ENCODE measurements at regions not wholly inside any gene's neighbourhood (a gene's known extent, or its start where the extent isn't known, plus 50 kb on each side); places are given as distances from the start of the nearest gene placed in this dataset.

GRCh38 chr18:34529358-34530335, 180.5 kb upstream of the DTNA start:
- TF ChIP-seq CTCF (conservative IDR thresholded peaks at IDR 0.05; ENCODE audit: low read depth in 2 of 2), result no peak
- TF ChIP-seq EZH2 (IDR thresholded peaks at IDR 0.05; ENCODE audit: low read depth, unreplicated experiment), result no peak
- no peak for TF ChIP-seq STAT1 (IDR thresholded peaks at IDR 0.05; ENCODE audit: unreplicated experiment)
- no peak for TF ChIP-seq CREB1 (CRISPR knock-in tag; IDR thresholded peaks at IDR 0.05; ENCODE audit: low read depth)
- TF ChIP-seq NANOG (IDR thresholded peaks at IDR 0.05; ENCODE audit: borderline replicate concordance), result no peak
- TF ChIP-seq POLR2AphosphoS5 (IDR thresholded peaks at IDR 0.05; ENCODE audit: low read depth), result no peak
- TF ChIP-seq ZNF114 (CRISPR knock-in tag; IDR thresholded peaks at IDR 0.05), result no peak
- no peak for TF ChIP-seq EZH2phosphoT487 (IDR thresholded peaks at IDR 0.05; ENCODE audit: unreplicated experiment)
- TF ChIP-seq REST (IDR thresholded peaks at IDR 0.05; ENCODE audit: unreplicated experiment), result no peak

Measured in GM23338 (cell line).